Astrocyte (in vitro differentiated cells and primary cell): ENCODE measurements at regions not wholly inside any gene's neighbourhood (a gene's known extent, or its start where the extent isn't known, plus 50 kb on each side); places are given as distances from the start of the nearest gene placed in this dataset.

Source experiments
- EZH2 ChIP-seq: IDR thresholded peaks from 2 replicates; pipeline ENCODE4 v1.6.1; 2012; ENCODE audit warnings: mild to moderate bottlenecking, low read length, inconsistent platforms; ENCODE audit not compliant: insufficient read depth
- TF ChIP-seq, protein P1 (sequence below): IDR thresholded peaks from 2 replicates; pipeline ENCODE4 v1.5.1; 2011; ENCODE audit warnings: low read depth, mild to moderate bottlenecking, inconsistent platforms, low read length, moderate library complexity; ENCODE audit not compliant: insufficient read depth

GRCh38 chr7:21167942-21168341 lies 259.9 kb upstream of the SP4 start:
- TF ChIP-seq EZH2, result no peak
- TF ChIP-seq, protein P1, sequence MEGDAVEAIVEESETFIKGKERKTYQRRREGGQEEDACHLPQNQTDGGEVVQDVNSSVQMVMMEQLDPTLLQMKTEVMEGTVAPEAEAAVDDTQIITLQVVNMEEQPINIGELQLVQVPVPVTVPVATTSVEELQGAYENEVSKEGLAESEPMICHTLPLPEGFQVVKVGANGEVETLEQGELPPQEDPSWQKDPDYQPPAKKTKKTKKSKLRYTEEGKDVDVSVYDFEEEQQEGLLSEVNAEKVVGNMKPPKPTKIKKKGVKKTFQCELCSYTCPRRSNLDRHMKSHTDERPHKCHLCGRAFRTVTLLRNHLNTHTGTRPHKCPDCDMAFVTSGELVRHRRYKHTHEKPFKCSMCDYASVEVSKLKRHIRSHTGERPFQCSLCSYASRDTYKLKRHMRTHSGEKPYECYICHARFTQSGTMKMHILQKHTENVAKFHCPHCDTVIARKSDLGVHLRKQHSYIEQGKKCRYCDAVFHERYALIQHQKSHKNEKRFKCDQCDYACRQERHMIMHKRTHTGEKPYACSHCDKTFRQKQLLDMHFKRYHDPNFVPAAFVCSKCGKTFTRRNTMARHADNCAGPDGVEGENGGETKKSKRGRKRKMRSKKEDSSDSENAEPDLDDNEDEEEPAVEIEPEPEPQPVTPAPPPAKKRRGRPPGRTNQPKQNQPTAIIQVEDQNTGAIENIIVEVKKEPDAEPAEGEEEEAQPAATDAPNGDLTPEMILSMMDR, result no peak
